GM18508 (cell line): ENCODE measurements at regions not wholly inside any gene's neighbourhood (a gene's known extent, or its start where the extent isn't known, plus 50 kb on each side); places are given as distances from the start of the nearest gene placed in this dataset.

Experiments used
- ATAC-seq: cut with Tn5 transposase; IDR thresholded peaks from one replicate; pipeline ENCODE4 v1.9.1; 2021; ENCODE audit warnings: moderate number of reproducible peaks; ENCODE audit not compliant: insufficient read depth, unreplicated experiment

- ATAC-seq = no peak
These were observed 121.9 kb downstream of the TMEM18 start for GRCh38 chr2:555164-555922.

DNA sequence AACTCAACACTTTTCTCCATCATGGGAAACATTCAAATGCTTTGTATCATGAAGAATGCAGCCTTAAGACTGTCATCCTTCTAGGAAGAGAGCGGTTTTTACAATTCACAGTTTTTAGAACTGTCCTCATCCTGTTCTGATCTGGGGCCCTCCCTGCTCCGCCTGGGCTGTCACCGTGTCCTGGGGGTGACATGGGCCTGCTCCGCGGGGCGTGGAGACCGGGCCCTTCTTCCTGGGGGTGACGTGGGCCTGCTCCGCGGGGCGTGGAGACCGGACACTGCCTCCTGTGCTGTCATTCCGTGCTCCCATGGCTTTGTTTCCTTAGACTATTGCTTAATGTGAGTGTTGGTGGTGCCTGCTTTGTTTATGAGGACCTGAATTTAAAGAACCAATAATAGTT is 122.8 kb downstream of the TMEM18 start:
- no peak for ATAC-seq

DNA sequence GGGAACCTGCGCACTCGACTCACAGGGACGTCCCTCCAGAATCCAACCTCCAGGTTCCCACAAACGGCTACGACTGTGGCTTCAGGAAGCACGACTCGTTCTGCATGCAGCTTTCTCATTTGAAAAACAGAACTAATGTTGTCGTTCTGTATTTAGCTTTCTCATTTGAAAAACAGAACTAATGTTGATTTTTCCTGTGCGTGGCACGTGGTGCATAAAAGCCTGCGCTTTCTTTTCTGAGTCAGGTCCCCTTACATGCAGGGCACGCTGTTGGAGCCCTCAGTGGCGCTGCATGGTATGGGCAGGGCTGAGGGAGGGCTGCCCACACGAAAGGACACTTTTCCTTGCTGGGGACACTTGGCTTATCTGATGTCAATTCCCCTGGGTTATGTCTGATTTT is 124.3 kb downstream of the TMEM18 start:
- no peak for ATAC-seq

- ATAC-seq = no peak
These were observed 125.6 kb downstream of the TMEM18 start for GRCh38 chr2:551621-552020.

GRCh38 chr2:550860-551567 is 126.2 kb downstream of the TMEM18 start:
- ATAC-seq = no peak

DNA sequence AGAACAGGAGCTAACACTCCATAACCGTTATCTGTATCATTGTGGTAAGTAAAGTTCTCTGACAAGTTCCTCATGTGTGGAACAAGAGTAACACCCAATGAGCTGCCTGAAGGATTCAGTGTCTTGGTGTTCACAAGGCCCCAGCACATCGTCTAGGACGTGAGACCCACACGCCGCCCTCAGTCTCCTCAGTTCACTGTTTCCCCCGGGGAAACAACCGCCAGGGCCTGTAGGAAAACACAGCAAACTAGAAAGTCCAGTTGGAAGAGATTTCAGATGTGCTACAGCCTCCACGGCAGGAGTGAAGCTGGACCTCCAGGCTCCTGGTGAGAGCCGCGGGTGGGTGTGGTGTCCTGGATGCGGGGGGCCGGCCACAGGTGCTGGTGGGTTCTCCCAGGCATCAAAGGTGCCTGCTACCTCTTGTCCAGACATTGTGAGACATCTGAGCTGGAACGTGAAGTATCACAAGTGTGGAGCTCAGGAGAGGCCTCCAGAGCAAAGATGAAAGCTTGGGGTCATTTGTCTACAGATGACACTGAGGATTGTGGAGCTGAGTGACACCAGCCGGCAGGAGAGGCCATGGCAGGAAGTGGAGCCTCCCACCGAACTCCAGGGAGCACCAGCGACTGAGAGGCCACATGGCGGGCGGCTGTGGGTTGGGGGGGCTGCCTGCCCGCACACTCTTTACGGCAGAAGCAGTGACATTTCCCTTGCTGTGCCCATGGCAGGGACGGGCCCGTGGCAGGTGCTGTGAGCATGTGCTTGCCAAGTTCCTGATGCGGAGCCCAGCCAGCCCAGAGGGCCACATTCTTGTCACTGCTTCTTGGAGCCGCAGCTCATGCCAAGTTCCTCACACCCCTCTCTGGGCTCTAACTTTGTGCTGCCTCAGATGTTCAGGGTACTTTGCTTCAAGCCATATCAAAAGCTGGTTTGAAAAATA is 131.2 kb downstream of the TMEM18 start:
- ATAC-seq = no peak

DNA sequence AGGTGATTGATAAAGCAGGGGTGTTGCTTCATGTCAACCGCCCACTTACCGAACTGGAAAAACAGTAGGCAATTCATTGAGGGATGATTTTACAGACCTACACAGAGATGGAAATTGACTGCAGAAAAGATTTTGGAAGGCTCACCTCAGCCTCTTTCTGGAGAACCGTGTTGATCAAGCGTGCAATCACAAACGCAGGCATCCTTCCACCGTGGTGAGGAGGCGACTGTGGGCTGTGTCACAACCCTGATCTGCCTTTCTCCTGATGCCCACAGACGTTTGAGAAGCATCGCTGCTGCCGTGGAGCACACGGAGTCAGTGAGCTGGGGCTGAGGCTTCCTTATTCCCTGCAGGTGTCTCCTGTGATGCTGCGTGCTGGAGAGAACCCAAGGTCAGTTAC is 132.0 kb downstream of the TMEM18 start:
- ATAC-seq = no peak

- no peak for ATAC-seq
These were observed 138.6 kb downstream of the TMEM18 start for GRCh38 chr2:538646-539045.

- ATAC-seq = no peak
These were observed 142.0 kb downstream of the TMEM18 start for GRCh38 chr2:535222-535621.

GRCh38 chr2:529852-530251 is 147.4 kb downstream of the TMEM18 start:
- ATAC-seq = no peak

DNA sequence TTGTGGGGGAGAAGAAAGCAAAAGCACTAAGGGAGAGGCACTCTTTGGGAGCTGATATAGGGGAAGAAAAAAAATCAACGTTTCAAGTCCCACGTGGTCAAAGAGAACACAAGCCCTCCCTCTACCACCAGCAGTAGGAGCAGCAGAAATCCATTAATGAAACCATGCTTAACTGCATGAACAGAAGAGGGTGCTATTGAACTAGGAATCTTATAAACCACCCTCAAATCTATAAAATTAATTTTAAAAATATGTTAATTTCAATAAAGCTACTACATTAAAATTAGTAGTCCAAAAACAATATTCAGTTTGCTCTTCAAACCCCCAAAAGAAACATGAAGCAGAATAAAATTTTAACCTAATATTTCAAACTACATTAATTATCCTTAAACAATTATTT is 147.8 kb downstream of the TMEM18 start:
- ATAC-seq = no peak

DNA sequence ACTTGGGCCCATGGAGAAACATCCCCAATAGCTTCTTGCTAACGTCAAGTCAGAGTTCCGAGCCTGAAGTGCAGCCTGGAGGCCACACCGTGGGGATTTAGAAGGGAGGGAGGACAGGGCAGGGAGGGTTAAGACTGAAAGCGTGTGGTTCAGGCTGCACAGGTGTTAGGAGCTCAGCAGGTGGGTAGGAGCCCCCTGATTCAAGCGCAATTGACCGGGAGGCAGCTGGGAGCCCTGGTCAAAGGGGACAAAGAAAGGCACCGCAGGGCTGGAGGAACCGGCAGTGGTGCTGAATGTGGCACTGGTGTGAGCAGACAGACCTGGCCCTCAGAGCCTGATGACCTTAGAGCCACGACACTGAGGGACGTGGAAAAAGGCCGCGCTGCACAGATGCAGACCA is 149.6 kb downstream of the TMEM18 start:
- no peak for ATAC-seq

GRCh38 chr2:526918-527317 is 150.3 kb downstream of the TMEM18 start:
- no peak for ATAC-seq

DNA sequence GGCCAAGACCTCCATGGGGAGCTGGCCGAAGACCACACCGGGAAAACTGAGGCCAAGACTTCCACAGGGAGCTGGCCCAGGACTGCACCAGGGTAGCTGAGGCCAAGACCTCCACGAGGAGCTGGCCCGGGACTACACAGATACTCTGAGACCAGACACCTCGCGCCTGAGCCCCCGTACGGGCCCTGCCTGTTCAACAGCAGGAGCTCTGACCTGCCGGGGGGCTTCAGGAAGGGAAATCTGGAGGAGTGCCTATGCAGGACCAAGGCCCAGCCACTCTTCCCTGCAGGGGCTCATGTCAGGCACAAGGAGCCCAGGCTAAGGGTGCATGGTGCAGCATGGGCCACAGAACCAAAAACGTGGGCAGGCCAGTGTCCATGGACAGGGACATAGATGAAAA is 151.6 kb downstream of the TMEM18 start:
- ATAC-seq = no peak

- no peak for ATAC-seq
These were observed 152.2 kb downstream of the TMEM18 start for GRCh38 chr2:525021-525420.

GRCh38 chr2:524442-524841 is 152.8 kb downstream of the TMEM18 start:
- ATAC-seq = no peak

GRCh38 chr2:523698-524270 is 153.4 kb downstream of the TMEM18 start:
- no peak for ATAC-seq

GRCh38 chr2:522776-523175 is 154.4 kb downstream of the TMEM18 start:
- ATAC-seq = no peak

DNA sequence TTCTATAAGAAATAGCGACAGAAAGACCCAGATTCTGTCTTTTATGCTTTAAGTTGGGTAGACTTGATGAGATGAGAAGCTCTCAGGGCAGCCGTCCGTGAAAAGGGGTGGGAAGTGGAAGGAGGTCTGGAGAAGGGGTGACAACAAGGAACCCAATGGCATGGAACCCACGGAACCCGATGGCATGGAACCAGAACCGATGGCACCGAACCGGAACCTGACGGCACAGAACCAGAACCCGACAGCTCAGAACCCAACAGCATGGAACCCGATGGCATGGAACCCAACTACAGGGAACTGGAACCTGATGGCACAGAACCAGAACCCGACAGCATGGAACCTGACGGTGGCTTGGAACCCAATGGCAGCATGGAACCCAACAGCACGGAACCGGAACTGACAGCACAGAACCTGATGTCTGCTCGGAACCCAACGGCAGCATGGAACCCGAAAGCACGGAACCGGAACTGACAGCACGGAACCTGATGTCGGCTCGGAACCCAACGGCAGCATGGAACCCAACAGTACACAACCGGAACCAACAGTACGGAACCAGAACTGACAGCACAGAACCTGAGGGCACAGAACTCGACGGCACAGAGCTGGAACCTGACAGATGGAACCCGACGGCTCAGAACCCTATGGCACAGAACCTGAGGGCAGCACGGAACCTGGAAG is 155.2 kb downstream of the TMEM18 start:
- no peak for ATAC-seq
